Embryonic facial prominence (tissue), 1 donor: ENCODE measurements at regions not wholly inside any gene's neighbourhood (a gene's known extent, or its start where the extent isn't known, plus 50 kb on each side); places are given as distances from the start of the nearest gene placed in this dataset.
"Not testable (repeated sequence)": the region's sequence is repeated elsewhere in the genome, so short reads cannot be mapped to it uniquely, and the experiment has no call there.

ENCODE experiments used
- DNase-seq: peaks from one replicate; pipeline ENCODE4 v3.0.0-alpha.2; 2016; ENCODE audit errors: extremely low spot score

- DNase-seq, result not testable (repeated sequence)
These were observed 97.6 kb upstream of the HES1 start for GRCh38 chr3:194038346-194038745.

DNA sequence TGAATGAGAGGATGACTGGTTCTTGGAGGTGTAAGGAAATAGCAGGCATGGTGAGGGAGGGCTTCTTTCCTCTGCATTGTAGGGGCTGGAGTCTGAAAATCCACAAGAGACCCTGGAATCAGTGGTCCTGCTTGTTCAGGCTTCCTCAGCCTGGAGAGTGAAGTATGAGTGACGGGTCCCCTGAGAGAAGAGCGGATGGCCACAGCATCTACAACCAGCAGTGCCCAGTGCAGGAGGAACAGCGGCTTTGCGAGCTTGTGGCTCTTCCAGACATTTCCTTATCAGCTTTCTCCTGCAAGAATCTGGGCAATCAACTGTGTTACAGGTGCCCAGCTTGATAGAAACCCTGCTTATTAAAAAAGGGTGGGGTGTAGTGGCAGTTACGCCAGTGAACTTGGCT lies 97.0 kb upstream of the HES1 start:
- DNase-seq, result no peak

DNA sequence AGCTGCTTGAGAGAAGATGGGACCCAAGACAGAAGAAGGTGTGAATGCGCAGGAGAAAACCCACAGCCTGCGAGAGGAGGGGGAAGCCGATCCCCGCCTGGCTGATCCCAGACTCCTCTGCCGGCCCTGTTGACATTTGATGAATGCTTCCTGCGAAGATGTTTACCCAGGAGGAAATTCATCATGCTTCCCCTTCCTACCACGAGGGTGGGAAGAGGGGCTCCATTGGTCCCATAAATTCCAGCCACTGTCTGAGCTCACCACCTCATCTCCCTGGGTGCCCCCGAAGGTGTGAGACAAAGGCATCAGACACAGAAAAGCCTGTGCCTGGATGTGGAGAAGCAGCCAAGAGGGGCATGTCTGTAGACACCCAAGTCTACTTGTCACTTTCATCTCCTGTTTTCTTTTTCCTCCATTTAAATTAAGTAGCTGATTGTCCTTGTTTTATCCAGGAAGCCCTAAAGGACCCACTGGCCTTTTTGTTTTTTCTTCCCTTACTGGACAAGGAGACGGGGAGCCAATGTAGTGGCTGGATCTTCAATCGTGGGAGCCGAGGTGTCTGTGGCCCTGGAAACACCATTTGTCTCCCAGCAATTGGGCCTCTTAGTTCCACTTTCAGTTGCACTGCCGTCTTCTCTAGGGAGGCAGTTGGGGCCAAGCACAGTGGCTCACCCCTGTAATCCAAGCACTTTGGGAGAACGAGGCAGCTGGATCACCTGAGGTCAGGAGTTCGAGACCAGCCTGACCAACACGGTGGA lies 95.3 kb upstream of the HES1 start:
- DNase-seq, result no peak

DNA sequence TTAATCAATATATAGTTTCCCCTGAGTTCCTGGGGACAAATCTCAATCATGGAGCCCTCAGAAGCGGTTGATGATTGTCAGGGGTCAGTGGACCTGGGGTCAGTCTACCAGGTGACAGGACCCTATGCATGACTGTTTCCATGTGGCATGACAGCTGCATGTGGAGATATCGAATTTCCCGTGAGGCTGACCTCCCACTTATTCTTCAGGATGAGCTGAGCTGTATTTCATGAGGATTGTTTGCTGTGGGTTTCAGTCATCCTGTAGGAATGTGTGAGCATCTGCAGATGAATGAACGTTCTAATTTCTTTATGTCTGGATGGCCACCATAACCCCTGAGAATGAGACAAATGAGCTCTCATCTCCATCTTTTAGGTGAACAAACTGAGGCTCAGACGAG lies 93.0 kb upstream of the HES1 start:
- no peak for DNase-seq

DNA sequence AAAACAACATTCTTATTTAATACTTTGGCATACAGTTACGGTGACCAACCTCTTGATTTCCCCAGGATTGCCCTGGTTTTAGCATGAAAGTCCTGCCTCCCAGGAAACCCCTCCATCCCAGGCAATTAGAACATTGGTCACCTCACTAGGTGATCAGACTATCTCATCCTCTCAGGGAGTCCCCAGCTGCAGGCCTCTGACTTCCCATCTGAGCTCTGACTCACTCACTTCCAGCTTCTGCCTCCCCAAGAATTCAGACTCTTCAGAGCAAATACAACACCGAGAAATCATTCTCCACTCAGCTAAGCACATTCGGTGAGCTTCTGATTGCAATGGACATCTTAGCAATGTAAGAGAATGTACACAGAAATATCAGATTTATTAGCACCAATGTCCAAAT lies 92.4 kb upstream of the HES1 start:
- DNase-seq, result no peak

DNA sequence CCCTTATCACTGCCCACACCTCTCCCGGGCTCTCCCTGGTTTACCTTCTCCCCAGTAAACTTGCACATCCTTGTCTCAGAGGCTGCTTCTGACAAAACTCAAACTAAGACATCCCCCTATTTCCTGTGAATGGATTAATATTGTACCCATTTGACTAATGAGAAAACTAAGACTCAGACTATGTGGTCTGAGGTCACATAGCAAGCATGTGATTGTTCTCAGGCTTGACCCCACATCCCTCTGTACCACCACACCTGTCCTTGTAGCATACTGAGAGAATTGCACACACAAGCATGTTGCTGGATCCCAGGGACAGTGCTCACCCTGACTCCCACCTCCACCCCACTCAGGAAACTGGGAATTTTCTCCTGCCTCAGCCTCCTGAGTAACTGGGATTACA lies 90.7 kb upstream of the HES1 start:
- no peak for DNase-seq

- no peak for DNase-seq
These were observed 90.0 kb upstream of the HES1 start for GRCh38 chr3:194045919-194046318.

GRCh38 chr3:194046531-194046930 lies 89.4 kb upstream of the HES1 start:
- no peak for DNase-seq

GRCh38 chr3:194046995-194047645 lies 88.8 kb upstream of the HES1 start:
- DNase-seq, result no peak

- no peak for DNase-seq
These were observed 86.6 kb upstream of the HES1 start for GRCh38 chr3:194049394-194049793.

- no peak for DNase-seq
These were observed 85.1 kb upstream of the HES1 start for GRCh38 chr3:194050782-194051320.

DNA sequence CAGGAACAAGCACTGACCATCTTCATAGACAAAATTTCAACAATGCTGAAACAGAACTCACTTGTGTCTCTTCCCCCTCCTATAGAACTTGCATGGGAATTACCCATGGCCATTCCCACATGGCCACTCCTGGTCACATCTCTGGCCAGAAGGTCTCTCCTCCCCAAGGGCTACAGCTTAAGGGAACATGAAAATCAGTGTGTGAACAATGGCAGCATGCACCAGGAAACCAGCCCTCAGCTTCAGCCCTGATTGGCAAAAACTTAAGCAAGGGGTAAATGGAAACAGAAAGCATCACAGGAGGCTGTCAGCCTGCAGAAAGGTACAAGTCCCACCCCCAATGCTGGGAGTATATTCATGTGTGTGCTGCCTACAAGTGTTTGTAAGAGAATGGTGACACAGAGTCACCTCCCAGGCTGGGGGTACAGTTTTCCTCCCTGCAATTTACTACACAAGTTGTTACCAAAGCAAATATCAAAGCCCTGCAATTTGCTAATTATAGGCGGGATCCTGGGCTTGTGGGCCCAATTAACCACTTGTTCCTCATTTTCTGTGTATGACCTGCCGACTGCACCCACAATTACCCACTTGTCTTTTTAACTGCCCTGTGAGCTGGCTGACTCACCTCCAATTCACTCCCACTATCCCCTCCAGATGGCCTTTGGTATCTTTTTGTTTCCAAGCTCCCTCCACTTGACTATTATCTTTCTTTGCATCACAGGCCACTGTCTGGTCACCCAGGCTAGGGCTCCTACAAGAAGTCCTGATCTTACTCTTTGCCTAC lies 84.4 kb upstream of the HES1 start:
- DNase-seq, result no peak

DNA sequence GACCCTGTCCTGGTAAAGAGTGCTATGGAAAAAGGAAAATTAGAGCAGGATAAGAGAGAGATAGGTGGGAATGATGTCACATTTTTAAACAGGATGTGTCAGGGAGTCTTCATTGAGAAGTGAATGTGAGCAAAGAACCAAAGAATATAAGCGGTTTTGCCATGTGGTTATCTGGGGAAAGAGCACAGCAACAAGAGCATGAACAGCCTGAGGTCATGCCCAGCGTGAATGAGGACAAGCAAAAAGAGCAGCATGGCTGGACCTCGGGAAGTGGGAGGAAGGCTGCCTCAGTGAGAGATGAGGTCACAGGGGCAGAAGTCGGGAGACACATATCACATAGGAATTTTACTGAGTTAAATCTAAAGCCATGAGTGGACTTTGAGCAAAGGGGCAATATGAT lies 82.8 kb upstream of the HES1 start:
- no peak for DNase-seq

GRCh38 chr3:194054016-194054415 lies 81.9 kb upstream of the HES1 start:
- no peak for DNase-seq

GRCh38 chr3:194054540-194054939 lies 81.4 kb upstream of the HES1 start:
- no peak for DNase-seq

DNA sequence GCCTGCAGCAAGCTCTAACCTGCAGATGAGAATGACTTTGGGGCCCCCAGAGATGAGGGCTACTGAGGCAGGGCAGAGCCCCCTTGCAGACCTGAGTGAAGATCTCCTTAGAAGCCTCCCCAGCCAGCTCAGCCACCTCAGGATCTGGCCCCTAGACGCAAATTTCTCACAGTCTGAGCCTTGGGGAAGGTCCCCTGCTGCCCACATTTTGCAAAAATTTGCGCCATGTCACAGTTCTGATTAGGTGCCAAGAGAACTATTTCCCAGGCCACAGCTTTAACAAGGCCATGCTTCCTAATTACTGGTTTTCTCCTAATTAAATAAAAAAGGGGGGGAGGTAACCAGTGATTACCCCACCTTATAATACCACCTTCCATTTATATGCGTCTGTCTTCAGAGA lies 81.0 kb upstream of the HES1 start:
- no peak for DNase-seq

GRCh38 chr3:194056323-194056722 lies 79.6 kb upstream of the HES1 start:
- DNase-seq, result not testable (repeated sequence)

- DNase-seq, result no peak
These were observed 79.1 kb upstream of the HES1 start for GRCh38 chr3:194056731-194057415.

GRCh38 chr3:194057570-194058188 lies 78.3 kb upstream of the HES1 start:
- DNase-seq, result no peak

DNA sequence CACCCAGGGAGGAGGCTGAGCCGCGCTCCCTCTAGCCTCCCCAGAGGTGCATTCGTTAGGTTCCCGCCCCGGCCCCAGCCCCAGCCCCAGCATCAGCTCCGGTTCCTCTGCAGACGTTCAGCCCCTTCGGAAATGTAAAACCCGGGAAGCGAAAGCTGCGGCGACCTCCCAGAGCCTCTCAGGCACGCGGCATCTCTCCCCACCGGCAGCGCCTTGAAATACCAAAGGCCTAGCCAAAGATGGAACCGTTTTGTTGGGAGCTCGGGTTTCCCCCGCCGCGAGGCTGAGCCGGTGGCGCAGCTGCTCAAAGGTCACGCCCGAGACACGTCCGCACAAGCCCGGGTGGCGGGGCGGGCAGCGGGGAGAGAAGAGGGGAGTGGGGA lies 77.8 kb upstream of the HES1 start:
- peak; percentile 80 for DNase-seq

GRCh38 chr3:194058753-194059152 lies 77.2 kb upstream of the HES1 start:
- DNase-seq, result no peak
